ENCODE measurements at regions not wholly inside any gene's neighbourhood (a gene's known extent, or its start where the extent isn't known, plus 50 kb on each side); places are given as distances from the start of the nearest gene placed in this dataset.
"Not testable (repeated sequence)": the region's sequence is repeated elsewhere in the genome, so short reads cannot be mapped to it uniquely, and the experiment has no call there.

DNA sequence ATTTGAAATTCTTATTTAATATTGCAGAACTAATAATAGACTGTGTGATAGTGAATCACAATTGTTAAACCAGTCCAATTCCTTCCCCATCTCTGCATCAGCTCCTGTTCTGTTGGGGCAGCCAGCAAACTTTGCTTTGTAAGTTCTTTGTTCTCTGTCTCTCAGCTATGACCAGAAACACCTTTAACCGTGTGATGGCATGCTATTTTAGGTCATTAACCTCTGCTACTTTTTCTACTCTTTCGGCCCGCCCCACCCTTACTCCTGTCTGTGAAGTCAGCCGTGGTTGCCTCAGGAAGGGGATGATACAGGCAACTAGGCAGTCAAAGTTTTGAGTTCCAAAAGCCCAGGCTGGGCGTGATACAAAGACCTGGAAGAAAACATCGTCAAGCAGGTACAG, 51.3 kb upstream of the EGFL6 start:
- DNase-seq (ENCODE audit: low read depth in 2 of 2): no peak

DNA sequence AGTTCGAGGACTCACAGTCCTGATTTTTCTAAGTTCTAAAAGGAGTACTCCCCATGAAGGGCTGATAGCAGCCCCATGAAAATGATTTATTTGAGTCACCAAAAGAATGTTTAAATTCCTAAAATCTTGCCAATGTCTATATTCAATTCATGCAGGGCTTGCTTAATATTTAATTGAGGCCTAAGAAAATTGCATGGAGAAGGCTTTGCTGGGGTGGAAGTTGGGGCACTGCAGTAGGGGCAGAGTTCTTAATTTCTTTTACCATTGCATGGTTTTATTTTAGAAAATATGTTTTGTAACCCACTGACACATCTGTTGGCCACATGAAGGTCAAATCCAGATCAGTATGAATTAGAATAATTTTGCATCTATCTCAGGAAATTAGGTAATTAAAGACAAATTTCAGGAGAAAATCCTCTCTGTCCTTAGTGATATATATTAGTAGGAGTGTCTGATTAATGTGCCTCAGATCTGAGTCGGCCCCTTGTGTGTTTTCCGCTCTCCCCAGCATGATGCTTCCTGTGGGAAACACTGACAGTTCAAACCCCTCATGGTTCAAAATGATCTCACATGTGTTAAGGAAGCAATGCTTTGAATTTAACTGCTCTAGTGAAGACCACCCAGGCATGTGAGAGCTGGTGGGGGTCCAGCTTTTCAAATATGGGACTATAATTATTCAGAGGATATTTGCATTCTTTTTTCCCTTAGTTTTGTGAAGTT, 54.0 kb upstream of the EGFL6 start:
- no peak for DNase-seq (ENCODE audit: low read depth in 2 of 2)

DNA sequence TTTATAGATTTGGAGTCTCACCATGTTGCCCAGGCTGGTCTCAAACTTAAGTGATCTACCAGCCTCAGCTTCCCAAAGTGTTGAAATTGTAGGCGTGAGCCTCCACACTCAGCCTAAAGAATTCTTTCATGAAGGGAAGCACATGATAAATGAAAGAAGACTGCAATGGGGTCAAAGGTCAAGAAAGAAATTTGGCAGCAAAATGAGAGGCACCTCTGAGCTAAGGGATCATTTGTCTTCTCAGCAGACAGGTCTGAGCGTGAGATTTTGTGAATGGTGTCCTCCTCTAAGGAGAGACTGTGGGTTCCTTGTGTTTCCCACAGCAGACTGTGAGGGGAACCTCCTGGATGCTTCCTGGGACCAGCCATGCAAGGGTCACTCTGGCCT, 57.5 kb upstream of the EGFL6 start:
- no peak for DNase-seq (ENCODE audit: low read depth in 2 of 2)

DNA sequence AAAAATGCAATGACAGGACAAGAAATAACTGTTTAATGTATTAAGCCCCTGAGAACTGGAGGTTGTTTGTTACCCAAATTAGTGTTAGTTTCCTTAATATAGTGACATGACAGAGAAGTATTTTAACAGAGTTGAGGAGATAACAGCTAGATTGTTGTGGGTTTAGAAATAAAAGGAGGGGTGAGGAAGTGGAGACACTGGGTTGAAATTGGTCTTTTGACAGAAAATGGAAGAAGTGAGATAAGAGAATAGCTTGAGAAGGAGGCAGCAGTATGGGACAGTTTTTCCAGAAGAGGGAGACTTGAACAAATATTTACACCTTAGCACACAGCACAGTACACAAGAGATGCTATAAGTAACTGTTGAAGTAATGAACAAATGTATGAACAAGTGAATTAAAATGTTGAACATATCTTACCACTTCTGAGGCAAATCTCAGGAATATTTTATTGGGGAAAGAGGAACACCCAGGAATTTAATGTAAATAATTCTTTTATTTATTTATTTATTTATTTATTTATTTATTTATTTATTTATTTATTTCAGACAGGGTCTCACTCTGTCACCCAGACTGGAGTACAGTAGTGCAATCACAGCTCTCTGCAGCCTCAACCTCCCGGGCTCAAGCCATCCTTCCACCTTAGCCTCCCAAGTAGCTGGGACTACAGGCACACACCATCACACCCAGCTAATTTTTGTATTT, 58.0 kb upstream of the EGFL6 start:
- DNase-seq (ENCODE audit: low read depth in 2 of 2): no peak

DNA sequence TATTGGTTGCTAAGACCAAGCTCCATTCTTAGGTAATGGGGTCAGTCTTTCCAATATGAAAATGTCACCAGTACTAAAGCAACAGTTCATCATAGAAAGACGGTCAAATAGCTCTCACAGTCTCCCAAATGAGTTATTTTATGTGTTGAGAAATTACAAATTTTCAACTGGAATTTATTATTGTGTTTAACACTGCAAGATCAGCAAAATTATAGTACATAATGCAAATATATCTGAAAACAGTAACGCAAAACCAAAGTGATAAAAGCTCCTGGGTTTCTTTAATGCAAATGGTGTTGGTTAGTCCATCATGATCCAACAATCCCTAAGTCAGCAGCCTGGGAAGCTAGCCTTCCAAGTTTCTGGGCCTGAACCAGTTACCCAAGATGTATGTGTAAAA, 61.5 kb upstream of the EGFL6 start:
- DNase-seq (ENCODE audit: low read depth in 2 of 2): no peak

DNA sequence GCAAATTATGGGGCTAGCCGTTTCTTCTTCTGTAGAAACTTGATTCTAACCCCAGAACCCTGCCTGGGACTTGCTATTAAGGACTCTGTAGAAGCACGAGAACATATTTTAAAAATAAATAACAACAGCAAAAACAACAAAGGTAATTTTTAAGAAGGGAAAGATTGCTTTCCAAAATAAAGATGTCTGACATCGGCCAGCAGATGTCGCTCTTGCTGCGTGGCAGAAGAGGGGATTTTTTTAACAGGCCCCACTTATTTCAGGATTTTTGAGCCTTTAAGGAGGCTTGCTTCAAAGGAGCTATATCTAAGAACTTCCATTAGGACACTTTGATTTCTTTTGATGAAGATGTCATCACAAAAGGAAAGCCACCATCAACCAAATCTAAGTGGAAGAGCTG, 62.8 kb upstream of the EGFL6 start:
- peak; percentile 6 to 26 for DNase-seq (ENCODE audit: low read depth in 2 of 2)

DNA sequence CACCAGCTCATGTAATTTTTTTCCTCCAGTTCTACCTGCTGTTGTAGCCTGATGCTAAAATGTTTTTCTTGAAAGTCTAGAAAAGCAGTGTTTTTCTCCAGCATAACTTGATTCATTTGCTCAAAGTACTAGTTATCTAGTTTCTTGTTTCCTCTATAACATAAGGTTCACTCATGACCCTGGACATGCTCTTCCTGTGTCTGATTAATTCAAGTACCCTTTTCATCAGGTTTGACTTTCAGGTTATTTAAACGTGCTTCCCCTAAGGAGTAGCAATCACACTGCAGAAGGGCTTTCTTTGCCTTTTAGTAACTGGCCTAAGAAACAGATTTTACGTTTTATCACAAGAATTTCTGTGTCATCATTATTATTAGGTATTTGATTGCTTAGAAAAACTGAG, 66.8 kb upstream of the EGFL6 start:
- DNase-seq (ENCODE audit: low read depth in 2 of 2): no peak

DNA sequence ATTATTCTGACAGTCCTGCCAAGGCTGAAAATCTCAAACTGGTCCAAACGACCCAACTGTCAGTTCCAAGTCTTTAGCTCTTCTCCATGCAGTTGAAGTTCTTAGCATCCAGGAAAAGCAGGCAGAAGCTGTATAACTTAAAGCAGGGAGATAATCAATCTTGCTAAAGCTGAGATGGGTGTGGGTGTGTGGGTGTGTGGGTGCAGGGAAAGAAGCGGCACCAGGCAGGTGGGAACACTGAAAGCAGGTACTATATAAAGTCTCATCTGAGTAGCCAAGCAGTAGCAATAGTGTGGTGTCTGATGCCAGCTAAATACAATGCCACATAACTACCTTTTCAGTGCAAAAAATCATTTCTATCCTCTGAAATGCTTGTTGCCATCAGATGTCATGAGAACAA, 69.7 kb upstream of the EGFL6 start:
- DNase-seq (ENCODE audit: low read depth in 2 of 2): no peak

DNA sequence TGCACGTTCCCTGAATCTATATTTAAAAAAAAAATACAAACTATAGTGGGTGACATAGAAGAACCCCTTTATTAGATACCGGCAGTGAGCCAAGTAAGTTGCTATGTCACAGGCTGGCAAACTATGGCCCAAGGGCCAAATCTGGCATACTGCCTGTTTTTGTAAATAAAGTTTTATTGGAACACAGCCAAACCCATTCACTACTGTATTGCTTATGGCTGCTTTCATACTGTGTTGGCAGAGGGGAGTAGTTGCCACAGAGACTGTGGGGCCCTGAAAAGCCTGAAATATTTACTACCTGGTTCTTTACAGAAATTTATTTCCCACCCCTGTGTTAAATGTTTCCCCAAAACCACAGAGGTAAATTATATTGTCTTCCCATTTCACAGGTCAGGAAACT, 71.2 kb upstream of the EGFL6 start:
- no peak for DNase-seq (ENCODE audit: low read depth in 2 of 2)

DNA sequence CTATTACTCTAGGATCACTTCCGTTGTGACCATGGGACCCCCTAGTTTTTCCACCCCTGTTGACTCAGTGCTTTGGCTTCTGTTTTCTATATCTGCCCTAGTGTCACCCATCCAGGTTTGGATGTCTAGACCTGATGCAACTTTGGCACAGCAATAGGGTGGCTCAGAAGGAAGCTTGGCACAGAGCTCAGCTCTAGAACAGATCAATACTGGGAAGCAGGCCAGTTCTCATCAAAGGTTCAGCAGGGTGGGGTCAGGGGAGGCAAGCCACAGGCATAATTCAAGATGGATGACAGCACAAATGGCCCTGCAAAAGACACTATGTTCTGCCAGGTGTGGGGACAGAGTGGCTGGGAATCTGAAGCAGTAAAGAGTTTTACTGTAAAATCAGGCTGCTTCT, 74.2 kb upstream of the EGFL6 start:
- no peak for DNase-seq (ENCODE audit: low read depth in 2 of 2)

DNA sequence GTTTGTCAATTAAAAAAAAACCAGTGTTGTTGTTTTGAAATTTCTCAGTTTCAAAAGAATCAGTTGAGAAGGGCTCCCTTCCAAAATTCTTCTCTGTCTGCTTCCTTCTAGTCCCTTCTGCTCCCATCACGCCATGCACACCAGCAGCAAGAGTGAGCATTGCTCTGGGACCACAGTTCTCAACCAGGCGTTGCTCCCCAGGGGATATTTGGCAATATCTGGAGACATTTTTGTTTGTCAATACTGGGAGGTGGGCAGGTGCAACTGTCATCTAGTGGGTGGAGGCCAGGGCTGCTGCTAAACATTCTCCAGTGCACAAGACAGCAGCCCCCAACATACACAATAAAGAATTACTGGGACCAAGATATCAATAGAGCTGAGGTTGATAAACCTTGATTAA, 74.8 kb upstream of the EGFL6 start:
- no peak for DNase-seq (ENCODE audit: low read depth in 2 of 2)

DNA sequence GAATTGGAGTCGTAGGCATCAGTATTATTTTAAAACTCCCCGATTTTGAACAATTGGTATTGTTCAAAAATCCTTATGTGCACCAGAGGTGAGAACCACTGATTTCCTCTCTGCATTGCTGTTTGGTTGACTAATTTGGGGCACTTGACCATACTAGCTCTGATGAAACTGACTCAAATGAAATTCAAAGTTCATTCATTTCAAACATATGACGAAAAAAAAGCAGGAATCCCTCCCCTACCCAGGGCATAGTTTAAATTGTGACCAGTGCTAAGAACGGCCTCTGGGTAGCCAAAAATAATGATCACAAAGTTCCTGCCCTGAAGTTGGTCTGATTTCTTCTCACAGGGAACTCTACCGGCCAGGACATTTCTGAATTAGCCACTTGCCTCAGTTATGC, 75.7 kb upstream of the EGFL6 start:
- no peak for DNase-seq (ENCODE audit: low read depth in 2 of 2)

DNA sequence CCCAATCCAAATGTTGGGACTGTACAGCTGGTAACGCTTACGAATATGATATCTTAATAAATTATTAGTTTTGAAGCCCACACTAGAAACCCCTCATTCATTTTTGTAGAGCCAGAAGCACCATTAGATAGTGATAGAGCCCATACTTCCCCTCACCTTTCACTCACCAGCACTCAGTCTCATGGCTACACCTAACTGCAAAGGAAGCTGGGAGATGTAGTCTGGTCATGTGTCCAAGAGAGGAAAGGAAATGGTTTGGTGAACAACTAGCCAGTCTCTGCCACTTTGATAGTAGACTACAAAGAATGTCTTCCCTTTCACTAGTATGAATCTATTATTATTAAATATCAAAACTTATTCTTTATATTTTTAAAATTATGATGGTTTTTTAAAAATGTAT, 77.1 kb upstream of the EGFL6 start:
- DNase-seq (ENCODE audit: low read depth in 2 of 2): no peak

DNA sequence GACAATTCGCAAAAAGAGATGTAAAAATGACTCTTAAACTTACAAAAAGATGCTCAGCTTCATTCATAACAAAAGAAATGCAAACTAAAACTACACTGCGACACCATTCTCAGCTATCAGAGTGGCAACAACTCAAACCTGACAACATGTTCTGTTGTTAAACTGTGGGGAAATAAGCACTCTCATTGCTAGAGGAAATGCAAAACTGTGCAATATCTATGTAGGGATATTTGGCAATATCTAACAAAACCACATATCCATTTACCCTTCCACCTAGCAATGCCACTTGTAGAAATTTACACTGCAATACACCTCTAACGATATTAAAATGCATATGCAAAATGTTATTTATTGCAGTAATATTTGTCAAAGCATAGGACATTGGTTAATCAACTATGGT, 78.3 kb upstream of the EGFL6 start:
- DNase-seq (ENCODE audit: low read depth in 2 of 2): no peak

DNA sequence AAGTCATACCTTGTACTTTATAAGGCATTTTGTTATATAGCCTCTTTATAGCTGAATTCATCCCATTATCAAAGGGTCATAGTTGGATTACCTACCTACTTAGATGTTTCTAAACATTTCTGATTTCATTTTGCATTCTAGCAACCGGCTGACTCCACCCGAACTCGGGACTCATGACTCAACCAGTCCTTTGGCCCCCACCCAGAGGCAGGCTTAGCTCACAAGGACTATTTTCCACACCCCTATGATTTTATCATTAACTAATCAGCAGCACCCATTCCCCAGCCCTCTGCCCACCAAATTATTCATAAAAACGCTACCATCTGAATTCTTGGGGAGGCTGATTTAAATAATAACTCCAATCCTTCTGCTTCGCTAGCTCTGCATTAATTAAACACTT, 79.9 kb upstream of the EGFL6 start:
- no peak for DNase-seq (ENCODE audit: low read depth in 2 of 2)

DNA sequence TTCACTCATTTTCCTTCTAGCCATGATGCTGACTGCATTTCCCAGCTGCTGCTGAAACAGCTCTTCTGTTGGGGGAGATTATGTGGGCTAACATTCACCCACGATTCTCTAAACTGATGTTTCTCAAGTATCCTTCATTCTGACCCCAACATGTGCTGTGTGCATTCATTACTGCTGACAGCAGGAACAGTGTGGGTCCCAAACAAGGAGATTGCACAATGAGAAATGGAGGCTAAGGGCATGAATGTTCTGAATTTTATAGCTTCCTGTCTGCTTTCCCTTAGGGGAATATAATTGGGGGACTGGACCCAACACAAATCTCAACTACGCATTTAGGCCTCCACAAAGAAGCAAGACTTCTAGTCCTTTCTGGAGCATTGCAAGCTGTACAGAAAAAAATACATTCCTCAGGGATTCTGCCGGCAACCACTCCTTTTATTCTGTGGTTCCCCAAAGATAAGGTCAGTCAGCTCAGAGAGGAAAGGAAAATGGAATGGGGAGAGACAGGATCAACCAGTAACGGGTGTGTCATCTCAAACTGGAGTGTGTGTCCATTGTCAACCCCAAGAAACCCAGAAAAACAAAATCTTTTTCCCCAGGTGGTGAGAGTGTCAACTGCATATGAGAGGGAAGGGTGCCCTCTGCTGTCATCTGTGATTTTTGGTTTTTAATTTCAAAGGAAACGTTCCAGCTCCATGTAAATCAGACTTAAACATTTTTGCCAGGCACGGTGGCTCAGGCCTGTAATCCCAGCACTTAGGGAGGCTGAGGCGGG, 81.5 kb upstream of the EGFL6 start:
- DNase-seq (ENCODE audit: low read depth in 2 of 2): peak in 1 of 2 experiments; percentile 2

DNA sequence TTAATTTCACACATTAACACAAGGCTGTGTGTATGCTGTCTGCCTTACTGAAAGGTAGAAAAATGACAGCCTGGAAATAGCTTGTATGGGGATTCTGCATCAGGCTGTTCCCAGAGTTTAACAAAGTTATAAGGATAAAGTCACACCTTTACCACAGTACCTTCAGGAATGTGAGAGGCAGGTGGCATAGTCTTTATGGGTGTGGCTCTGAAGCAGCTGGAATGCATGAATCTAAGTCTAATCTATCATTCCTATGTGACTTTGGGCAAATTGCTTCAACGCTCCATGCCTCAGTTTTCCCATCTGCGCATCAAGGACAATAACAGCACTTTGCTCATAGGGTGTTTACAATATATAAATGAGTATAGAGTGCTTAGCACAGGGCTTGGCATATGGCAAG, 84.2 kb upstream of the EGFL6 start:
- no peak for DNase-seq (ENCODE audit: low read depth in 2 of 2)

DNA sequence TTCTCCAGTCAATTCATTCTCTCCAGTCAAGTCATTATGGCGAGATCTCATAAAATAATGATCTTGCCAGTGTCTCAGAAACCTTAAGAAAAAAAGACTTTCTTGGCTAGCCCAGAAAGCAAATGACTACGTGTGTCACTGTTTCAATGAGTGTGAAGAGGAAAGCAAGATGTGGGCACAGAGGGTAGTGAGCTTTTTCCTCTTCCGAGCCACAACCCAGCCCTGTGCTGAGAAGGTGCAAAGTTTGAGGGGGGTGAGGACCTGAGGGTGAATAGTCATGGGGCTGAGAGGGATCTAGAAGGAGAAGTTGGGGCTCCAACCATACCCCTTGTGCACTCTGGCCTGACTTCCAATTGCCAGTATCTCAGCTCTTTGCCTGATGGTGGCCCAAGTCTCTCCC, 85.6 kb upstream of the EGFL6 start:
- no peak for DNase-seq (ENCODE audit: low read depth in 2 of 2)

DNA sequence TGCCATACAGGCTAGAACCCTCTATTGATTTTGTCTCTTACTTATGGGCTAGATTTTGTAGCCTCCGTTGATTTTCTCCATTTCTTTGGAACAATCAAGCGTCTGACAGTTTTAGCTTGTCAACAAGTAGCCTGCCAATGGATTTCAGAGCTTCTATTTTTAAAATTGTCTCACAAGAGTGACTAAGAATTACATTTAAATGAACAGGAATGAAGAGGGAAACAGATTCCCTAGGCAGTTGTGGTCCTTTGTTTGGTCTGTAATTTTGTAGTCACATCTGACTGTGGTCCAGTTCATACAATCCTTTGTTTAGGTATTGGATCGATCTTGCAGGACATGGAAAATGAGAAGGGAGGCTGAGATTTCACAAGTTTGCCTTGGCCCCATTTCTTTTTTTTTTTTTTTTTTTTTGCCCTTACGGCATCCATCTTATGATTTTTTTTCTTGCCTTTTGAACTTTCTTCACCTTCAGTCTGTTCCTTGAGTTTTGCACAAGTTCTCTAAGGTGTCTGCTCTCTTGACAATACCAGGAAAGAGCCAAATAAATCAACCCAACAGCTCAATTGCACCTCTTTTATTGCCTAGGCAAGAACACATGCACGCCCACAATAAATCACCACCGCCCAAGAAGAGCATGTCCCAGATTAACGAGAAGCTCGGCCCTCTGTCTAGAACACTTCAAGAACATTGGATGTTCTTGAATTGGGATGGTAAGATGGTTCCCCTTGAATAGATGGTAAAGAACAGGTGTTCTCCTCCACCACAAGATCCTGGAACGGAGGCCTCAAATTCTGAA, 86.5 kb upstream of the EGFL6 start:
- no peak for DNase-seq (ENCODE audit: low read depth in 2 of 2)

DNA sequence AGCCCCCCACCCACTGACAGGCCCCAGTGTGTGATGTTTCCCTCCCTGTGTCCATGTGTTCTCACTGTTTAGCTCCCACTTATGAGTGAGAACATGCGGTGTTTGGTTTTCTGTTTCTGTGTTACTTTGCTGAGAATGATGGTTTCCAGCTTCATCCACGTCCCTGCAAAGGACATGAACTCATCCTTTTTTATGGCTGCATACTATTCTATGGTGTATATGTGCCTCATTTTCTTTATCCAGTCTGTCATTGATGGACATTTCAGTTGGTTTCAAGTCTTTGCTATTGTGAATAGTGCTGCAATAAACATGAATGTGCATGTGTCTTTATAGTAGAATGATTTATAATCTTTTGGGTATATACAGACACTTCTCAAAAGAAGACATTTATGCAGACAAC, 88.6 kb upstream of the EGFL6 start:
- not testable (repeated sequence) for DNase-seq (ENCODE audit: low read depth in 2 of 2)

DNA sequence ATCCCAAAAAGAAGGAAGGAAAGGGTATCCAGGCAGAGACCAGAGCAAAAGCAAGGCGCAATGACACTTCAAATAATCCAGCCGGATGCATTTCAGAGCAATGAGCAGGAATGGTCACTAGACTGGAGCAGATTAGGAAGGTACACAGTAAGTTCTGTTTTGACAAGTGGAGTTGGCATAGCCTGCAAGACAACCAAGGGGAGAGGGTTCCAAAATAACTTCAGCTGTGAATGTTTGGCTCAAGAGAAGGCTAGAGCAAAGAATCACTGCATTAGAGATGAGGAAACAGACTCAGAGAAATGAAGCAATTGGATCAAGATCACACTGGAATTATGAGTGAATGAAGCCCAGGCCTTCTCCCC, 90.0 kb upstream of the EGFL6 start:
- no peak for DNase-seq (ENCODE audit: low read depth in 2 of 2)

DNA sequence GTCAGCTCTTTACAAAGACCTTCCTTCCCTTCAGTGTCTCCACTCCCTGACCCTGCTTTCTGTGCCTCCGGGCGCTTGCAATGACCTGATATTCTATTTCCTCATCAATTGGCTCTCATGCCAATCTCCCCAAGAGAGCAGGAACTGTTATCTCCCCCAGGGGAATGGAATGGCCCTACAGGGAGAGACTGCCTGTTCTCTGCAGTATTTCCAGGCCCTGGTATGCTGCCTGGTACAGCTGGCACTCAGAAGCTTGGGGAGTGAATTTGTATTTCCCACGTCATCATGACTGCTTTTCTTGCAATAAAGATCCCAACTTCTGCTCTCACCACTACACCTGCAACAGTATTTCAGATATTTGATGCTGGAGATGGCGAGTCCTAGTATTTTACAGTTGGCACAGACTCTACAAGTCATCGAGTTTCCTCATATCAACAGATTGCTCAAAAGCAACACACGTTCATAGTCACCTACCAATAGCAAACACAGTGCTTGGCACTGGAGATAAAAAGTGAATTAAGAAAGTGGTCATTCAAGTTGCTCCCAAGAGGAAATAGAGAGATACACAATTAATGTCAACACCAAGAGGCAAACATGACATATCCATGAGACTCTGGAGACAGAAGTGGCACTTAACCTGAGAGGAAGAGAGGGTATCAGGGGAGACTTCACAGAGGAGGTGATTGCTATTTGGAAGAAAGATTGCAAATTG, 90.5 kb upstream of the EGFL6 start:
- DNase-seq (ENCODE audit: low read depth in 2 of 2): no peak

All from stimulated activated CD4-positive, alpha-beta T cell treated with anti-CD3 and anti-CD28 coated beads, Interleukin-12 subunit alpha, Interleukin-12 subunit beta, amount 100 ng/mL, for 24 hours (primary cell).